AG04449 (cell line): ENCODE measurements at regions not wholly inside any gene's neighbourhood (a gene's known extent, or its start where the extent isn't known, plus 50 kb on each side); places are given as distances from the start of the nearest gene placed in this dataset.

Experiments
- CTCF ChIA-PET: fragments of 350-600 bp; formaldehyde crosslinking; extraction: SDS; loops from one replicate; lab custom pipeline; 2021; ENCODE audit warnings: antibody characterized with exemption; lab: Yijun Ruan, JAX
- POLR2A ChIA-PET: fragments of 400-600, 350-600 bp; formaldehyde crosslinking; extraction: SDS; loops from one replicate; lab custom pipeline; 2020; ENCODE audit warnings: antibody characterized with exemption, inconsistent platforms; lab: Yijun Ruan, JAX
- DNase-seq: peaks from one replicate; pipeline ENCODE4 v3.0.0-alpha.2; 2010; ENCODE audit warnings: low read depth, low spot score
- H3K4me3 ChIP-seq: 2 replicates; pipeline ENCODE4 v1.5.1; 2011; ENCODE audit warnings: low read depth, mild to moderate bottlenecking, control low read depth, low read length
- CTCF ChIP-seq: IDR thresholded peaks from one replicate; pipeline ENCODE4 v1.5.1; 2011; ENCODE audit warnings: mild to moderate bottlenecking, moderate library complexity, low read length, control low read depth, inconsistent platforms; ENCODE audit not compliant: insufficient read depth; ENCODE audit errors: missing control alignments

- no peak overlapping the region for H3K4me3 ChIP-seq
- POLR2A ChIA-PET: no interaction called here
- CTCF ChIA-PET: no interaction called here
- DNase-seq: no peak
- no peak for TF ChIP-seq CTCF
Observed at GRCh38 chr14:81884382-81884781, 350.7 kb upstream of the SEL1L start.

- ChIA-PET POLR2A (no interaction called here), CTCF (no interaction called here)
- H3K4me3 ChIP-seq: no peak overlapping the region
- no peak for DNase-seq
- TF ChIP-seq CTCF: no peak
Observed at GRCh38 chr14:81886588-81886987, 352.9 kb upstream of the SEL1L start.

- H3K4me3 ChIP-seq: no peak overlapping the region
- CTCF ChIA-PET: no interaction called here
Observed at GRCh38 chr14:81889529-81889928, 355.9 kb upstream of the SEL1L start.

GRCh38 chr14:81890020-81890419 lies 356.4 kb upstream of the SEL1L start:
- ChIA-PET CTCF (no interaction called here), POLR2A (no interaction called here)
- no peak for TF ChIP-seq CTCF
- DNase-seq: no peak
- H3K4me3 ChIP-seq: no peak overlapping the region

More at GRCh38 chr14:81889529-81889928, 355.9 kb upstream of the SEL1L start:
- no peak for DNase-seq
- no peak for TF ChIP-seq CTCF
- POLR2A ChIA-PET: no interaction called here

GRCh38 chr14:81903477-81903876 lies 369.8 kb upstream of the SEL1L start:
- ChIA-PET POLR2A (no interaction called here), CTCF (no interaction called here)
- no peak overlapping the region for H3K4me3 ChIP-seq
- no peak for DNase-seq
- TF ChIP-seq CTCF: no peak

- POLR2A ChIA-PET: no interaction called here
- no peak for TF ChIP-seq CTCF
- no peak for DNase-seq
- H3K4me3 ChIP-seq: no peak overlapping the region
- CTCF ChIA-PET: no interaction called here
Observed at GRCh38 chr14:81927070-81927469, 393.4 kb upstream of the SEL1L start.
